Stimulated activated effector memory CD8-positive, alpha-beta T cell treated with anti-CD3 and anti-CD28 coated beads, Interleukin-12 subunit alpha, Interleukin-12 subunit beta, amount 100 ng/mL, for 72 hours (primary cell): ENCODE measurements at regions not wholly inside any gene's neighbourhood (a gene's known extent, or its start where the extent isn't known, plus 50 kb on each side); places are given as distances from the start of the nearest gene placed in this dataset.

ENCODE experiments used
- ATAC-seq: fragments of 150-1000 bp; cut with Tn5 transposase; 2 replicates; pipeline ENCODE4 v1.10.0; 2021
- DNase-seq, 2 donors: peaks; one replicate each; pipeline ENCODE4 v3.0.0; 2021 to 2022; ENCODE audit warnings: low spot score in 2 of 2
- H3K27ac Mint-ChIP-seq: one replicate; pipeline ENCODE4 v1.8.0; 2022; ENCODE audit warnings: mild to moderate bottlenecking, mixed read lengths
- H3K36me3 Mint-ChIP-seq: one replicate; pipeline ENCODE4 v1.8.0; 2022; ENCODE audit warnings: mild to moderate bottlenecking, mixed read lengths
- H3K4me1 Mint-ChIP-seq: one replicate; pipeline ENCODE4 v1.8.0; 2022; ENCODE audit warnings: mixed read lengths
- H3K4me3 Mint-ChIP-seq: one replicate; pipeline ENCODE4 v1.8.0; 2022; ENCODE audit warnings: mild to moderate bottlenecking, mixed read lengths
- H3K9me3 Mint-ChIP-seq: one replicate; pipeline ENCODE4 v1.8.0; 2022; ENCODE audit warnings: mixed read lengths

DNA sequence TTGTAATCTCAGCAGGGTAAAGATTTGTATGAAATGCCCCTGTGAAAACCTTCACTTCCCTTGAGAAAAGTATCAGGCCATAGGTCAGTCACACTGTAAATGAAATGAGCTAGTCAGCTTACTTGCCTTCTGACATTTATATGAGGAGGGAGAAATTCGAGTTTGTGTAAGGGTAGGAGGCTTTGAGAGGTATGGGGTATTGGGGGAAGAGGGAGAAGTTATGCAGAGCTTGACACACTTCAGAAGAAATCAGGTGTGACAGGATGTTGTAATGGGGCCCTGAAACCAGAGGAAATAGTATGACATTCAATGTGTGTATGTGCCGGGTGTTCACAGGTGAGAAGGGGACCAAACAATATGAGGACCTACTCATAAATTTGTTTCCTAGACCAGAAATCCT is 64.2 kb upstream of the CCN6 start:
- ATAC-seq, result peak; percentile 65
- Mint-ChIP-seq H3K4me1 (peaks cover 86% of the 10 kb centered on the region), H3K36me3 (no peaks in the 10 kb centered on the region), H3K4me3 (peak overlapping the region; percentile 39), H3K27ac (peak overlapping the region; percentile 81), H3K9me3 (no peaks in the 10 kb centered on the region)
- DNase-seq, result no peak

- DNase-seq, result no peak
- Mint-ChIP-seq H3K4me1 (peaks cover 85% of the 10 kb centered on the region), H3K36me3 (no peaks in the 10 kb centered on the region), H3K27ac (peak overlapping the region; percentile 81), H3K9me3 (no peaks in the 10 kb centered on the region), H3K4me3 (peak overlapping the region; percentile 39)
- peak; percentile 80 for ATAC-seq
Observed at GRCh38 chr6:111990214-111990613, 63.7 kb upstream of the CCN6 start.

GRCh38 chr6:111992851-111993250 is 61.1 kb upstream of the CCN6 start:
- H3K4me1 Mint-ChIP-seq, result peaks cover 74% of the 10 kb centered on the region
- H3K4me3 Mint-ChIP-seq, result peak overlapping the region; percentile 18
- peak overlapping the region; percentile 84 for H3K27ac Mint-ChIP-seq
- peak; percentile 87 for ATAC-seq
- DNase-seq, result peak in 1 of 2 donors; percentile 75
- H3K9me3 Mint-ChIP-seq, result no peaks in the 10 kb centered on the region
- H3K36me3 Mint-ChIP-seq, result no peaks in the 10 kb centered on the region

DNA sequence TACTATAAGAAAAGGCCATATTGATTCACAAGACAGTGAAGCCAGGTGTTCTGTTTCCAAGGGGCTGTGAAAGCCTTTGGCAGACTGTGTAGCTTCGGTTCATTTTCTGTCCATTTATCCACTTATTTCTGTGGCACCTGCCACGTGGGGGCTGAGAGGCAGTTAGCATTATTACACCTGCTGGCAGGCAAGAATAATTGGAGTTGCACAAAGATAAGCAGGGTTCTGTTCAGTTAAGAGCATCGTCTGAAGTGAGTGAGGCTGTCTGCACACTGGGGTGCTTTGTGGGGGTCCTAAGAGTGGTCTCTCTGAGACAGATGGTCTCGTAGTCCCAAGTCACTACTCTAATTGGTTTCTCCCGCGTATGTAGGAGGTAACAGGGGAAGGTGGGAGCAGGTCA is 60.6 kb upstream of the CCN6 start:
- DNase-seq (no peak), ATAC-seq (peak; percentile 1)
- Mint-ChIP-seq H3K9me3 (no peaks in the 10 kb centered on the region), H3K36me3 (no peaks in the 10 kb centered on the region), H3K4me3 (peak overlapping the region; percentile 18), H3K4me1 (peaks cover 74% of the 10 kb centered on the region), H3K27ac (peak overlapping the region; percentile 84)

DNA sequence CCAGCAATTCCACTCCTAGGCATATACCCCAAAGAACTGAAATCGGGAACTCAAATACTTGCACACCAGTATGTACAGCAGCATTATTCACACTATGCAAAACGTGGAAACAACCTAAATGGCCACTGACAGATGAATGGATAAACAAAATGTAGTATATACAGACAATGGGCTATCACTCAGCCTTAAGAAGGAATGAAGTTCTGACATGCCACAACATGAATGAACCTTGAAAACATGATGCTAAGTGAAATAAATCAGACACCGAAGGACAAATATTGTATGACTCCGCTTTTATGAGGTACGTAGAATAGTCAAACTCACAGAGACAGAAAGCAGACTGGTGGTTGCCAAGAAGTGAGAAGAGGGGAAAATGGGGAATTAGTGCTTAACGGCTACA is 59.1 kb upstream of the CCN6 start:
- ATAC-seq (no peak), DNase-seq (no peak)
- H3K27ac Mint-ChIP-seq, result no peak overlapping the region
- no peaks in the 10 kb centered on the region for H3K36me3 Mint-ChIP-seq
- no peak overlapping the region for H3K4me3 Mint-ChIP-seq
- H3K9me3 Mint-ChIP-seq, result no peaks in the 10 kb centered on the region
- peaks cover 60% of the 10 kb centered on the region for H3K4me1 Mint-ChIP-seq

- no peaks in the 10 kb centered on the region for H3K9me3 Mint-ChIP-seq
- no peak overlapping the region for H3K27ac Mint-ChIP-seq
- H3K36me3 Mint-ChIP-seq, result no peaks in the 10 kb centered on the region
- ATAC-seq (no peak), DNase-seq (no peak)
- peaks cover 54% of the 10 kb centered on the region for H3K4me1 Mint-ChIP-seq
- H3K4me3 Mint-ChIP-seq, result no peak overlapping the region
Observed at GRCh38 chr6:111995404-111995803, 58.5 kb upstream of the CCN6 start.

DNA sequence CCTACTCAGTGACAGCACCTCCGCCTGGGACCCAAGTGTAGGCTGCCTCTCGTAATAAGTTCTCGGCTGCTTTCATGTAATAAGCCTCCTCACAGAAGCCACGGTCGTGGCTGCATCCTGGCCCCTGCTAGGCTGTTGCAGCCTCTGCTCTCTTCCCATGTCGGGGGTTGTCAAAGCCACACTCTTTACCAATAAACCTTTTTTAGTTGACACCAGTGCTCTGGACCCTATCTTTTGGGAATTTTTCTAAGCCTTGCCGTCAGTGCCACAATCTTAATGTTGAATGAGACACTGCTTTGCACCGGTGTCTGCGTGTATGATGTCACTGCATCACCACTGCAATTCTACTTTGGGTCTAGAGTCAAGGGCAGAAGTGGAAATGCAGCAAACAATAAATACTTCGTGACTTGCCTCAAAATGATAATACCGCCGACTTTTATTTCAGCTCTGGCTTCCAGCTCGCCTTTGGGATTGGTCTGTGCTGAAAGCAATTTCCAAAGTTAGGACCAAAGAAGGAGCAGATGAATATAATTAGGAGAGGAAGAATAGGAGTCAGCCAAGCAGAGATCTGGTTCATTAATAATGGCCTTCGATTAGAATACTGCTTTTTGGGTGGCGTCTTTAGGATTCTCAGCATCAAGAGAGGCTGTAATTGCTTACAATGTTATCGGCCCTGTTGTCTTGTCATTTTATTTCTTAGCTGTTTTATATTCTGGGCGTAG is 57.6 kb upstream of the CCN6 start:
- H3K4me1 Mint-ChIP-seq, result peaks cover 46% of the 10 kb centered on the region
- H3K9me3 Mint-ChIP-seq, result no peaks in the 10 kb centered on the region
- no peak overlapping the region for H3K27ac Mint-ChIP-seq
- DNase-seq, result no peak
- no peaks in the 10 kb centered on the region for H3K36me3 Mint-ChIP-seq
- ATAC-seq, result no peak
- peak overlapping the region; percentile 41 for H3K4me3 Mint-ChIP-seq

GRCh38 chr6:111997078-111997852 is 56.6 kb upstream of the CCN6 start:
- H3K27ac Mint-ChIP-seq, result no peak overlapping the region
- ATAC-seq, result peak; percentile 82
- peak; percentile 65 to 78 for DNase-seq
- H3K4me1 Mint-ChIP-seq, result peaks cover 38% of the 10 kb centered on the region
- no peaks in the 10 kb centered on the region for H3K36me3 Mint-ChIP-seq
- H3K4me3 Mint-ChIP-seq, result peak overlapping the region; percentile 41
- no peaks in the 10 kb centered on the region for H3K9me3 Mint-ChIP-seq

DNA sequence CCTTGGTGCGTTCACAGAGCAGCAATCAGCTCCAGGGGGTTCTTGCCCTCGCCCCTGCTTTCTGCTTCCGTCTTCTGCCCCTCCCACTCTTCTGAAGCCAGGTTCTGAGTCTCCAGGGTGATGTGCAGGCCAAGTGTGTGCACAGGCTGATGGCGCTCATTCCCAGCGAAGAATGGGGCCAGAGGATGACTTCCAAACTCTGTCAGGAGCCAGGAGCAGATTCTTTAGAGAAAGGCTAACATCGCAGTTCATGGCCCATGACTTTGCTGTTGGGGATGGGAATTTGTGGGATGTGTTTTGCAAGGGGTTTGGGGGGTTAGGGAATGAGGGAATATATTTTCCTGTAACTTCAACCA is 56.1 kb upstream of the CCN6 start:
- no peak for DNase-seq
- no peaks in the 10 kb centered on the region for H3K9me3 Mint-ChIP-seq
- H3K27ac Mint-ChIP-seq, result no peak overlapping the region
- H3K4me1 Mint-ChIP-seq, result peaks cover 33% of the 10 kb centered on the region
- no peak overlapping the region for H3K4me3 Mint-ChIP-seq
- no peak for ATAC-seq
- no peaks in the 10 kb centered on the region for H3K36me3 Mint-ChIP-seq

- Mint-ChIP-seq H3K27ac (no peak overlapping the region), H3K9me3 (no peaks in the 10 kb centered on the region), H3K4me1 (peaks cover 11% of the 10 kb centered on the region), H3K4me3 (no peak overlapping the region), H3K36me3 (no peaks in the 10 kb centered on the region)
- ATAC-seq (no peak), DNase-seq (no peak)
Observed at GRCh38 chr6:112002307-112002706, 51.6 kb upstream of the CCN6 start.
